ENCODE measurements at regions not wholly inside any gene's neighbourhood (a gene's known extent, or its start where the extent isn't known, plus 50 kb on each side); places are given as distances from the start of the nearest gene placed in this dataset.

DNA sequence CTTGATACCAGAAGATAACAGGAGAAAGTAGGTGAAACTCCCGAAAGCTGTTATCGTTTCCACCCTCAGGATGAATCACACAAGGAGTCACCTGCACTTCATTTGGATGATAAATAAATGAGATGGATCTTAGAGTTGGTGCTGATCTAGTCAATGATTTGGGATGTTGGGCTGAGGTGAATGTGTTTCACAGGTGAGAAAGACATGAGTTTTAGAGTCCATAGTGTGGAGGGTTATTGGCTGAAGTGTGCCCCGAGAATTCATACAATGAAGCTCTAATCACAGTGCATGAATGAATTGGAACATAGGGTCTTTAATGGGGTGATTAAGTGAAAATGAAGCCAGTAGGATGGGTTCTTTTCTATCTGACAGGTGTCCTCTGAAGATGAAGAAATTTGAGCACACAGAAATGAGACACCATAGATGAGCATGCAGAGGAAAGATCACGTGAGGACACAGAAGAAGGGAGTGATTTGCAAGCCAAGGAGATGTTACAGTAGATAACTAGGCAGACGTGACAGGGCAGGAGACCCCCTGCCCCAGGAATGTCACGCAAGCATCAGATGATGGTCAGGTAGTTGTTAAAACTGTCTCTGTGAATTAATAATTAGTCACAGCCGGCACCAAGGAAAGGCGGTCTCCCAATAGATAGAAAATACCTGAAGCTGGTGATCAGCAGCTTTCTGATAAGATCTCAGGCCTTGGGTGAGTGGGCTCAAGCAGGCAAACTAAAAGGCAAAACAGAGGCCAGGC is 60.3 kb upstream of the IGLL5 start:
- H3K9me3 Mint-ChIP-seq, result no peaks in the 10 kb centered on the region
- DNase-seq (ENCODE audit: low read depth, low spot score), result no peak
- H3K4me1 Mint-ChIP-seq, result no peaks in the 10 kb centered on the region
- peaks cover 79% of the 10 kb centered on the region for H3K27me3 Mint-ChIP-seq (ENCODE audit: low read depth)
- no peaks in the 10 kb centered on the region for H3K36me3 Mint-ChIP-seq (ENCODE audit: low read depth)
- H3K4me3 Mint-ChIP-seq, result no peak overlapping the region
- TF ChIP-seq, protein P1, sequence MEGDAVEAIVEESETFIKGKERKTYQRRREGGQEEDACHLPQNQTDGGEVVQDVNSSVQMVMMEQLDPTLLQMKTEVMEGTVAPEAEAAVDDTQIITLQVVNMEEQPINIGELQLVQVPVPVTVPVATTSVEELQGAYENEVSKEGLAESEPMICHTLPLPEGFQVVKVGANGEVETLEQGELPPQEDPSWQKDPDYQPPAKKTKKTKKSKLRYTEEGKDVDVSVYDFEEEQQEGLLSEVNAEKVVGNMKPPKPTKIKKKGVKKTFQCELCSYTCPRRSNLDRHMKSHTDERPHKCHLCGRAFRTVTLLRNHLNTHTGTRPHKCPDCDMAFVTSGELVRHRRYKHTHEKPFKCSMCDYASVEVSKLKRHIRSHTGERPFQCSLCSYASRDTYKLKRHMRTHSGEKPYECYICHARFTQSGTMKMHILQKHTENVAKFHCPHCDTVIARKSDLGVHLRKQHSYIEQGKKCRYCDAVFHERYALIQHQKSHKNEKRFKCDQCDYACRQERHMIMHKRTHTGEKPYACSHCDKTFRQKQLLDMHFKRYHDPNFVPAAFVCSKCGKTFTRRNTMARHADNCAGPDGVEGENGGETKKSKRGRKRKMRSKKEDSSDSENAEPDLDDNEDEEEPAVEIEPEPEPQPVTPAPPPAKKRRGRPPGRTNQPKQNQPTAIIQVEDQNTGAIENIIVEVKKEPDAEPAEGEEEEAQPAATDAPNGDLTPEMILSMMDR (conservative IDR thresholded peaks at IDR 0.05), result no peak
- H3K27ac Mint-ChIP-seq (ENCODE audit: unreplicated experiment), result no peak overlapping the region

DNA sequence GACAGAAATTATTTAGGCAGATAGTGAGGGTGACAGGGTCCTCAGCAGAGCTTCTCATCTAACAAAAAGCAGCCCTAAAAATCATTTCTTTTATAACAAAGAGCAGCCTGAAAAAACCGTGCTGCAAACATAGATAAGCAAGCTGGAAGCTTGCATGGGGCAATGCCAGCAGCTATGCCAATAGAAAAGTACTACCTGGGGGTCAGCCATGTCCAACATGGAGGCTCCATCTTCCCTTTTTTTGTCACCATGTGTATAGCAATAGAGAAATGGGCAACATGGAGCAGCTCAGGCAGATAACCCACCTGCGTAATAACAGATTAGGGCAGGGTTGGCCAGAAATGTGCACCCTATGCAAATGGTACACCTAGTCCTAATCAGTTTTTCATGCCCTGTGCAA is 57.4 kb upstream of the IGLL5 start:
- H3K9me3 Mint-ChIP-seq, result no peaks in the 10 kb centered on the region
- no peaks in the 10 kb centered on the region for H3K4me1 Mint-ChIP-seq
- peaks cover 90% of the 10 kb centered on the region for H3K27me3 Mint-ChIP-seq (ENCODE audit: low read depth)
- TF ChIP-seq, protein P1 (conservative IDR thresholded peaks at IDR 0.05), result no peak
- H3K36me3 Mint-ChIP-seq (ENCODE audit: low read depth), result no peaks in the 10 kb centered on the region
- H3K4me3 Mint-ChIP-seq, result no peak overlapping the region
- no peak for DNase-seq (ENCODE audit: low read depth, low spot score)
- H3K27ac Mint-ChIP-seq (ENCODE audit: unreplicated experiment), result no peak overlapping the region

DNA sequence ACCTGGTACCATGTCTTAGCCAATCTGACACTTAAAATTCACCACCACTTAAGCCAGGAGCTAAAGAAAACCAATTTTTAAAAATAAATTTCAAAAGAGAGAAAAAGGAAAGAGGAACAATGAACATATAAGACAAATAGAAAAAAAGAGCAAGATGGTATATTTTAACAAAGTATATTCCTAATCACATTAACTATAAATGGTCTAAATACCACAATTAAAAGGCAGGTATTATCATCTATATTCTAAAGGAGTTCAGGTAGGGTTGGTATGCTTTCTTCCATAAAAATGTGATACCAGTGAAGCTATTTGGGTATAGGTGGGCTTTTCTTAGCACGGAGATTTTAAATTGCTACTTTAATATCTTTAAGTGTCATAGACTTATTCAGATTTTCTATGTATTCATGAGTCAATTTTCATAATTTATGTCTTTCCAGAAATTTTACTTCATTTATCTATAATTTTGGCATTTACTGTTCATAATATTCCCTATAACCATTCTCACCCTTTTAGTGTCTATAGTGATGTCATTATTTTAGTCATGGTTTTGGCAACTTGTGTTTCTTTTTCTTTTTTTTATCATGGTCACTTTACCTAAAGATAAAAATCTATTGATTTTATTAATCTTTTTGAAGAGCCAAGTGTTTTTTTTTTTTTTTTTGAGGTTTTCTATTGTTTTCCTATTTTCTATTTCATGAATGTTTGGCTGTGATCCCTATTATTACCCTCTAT is 56.5 kb upstream of the IGLL5 start:
- no peaks in the 10 kb centered on the region for H3K4me1 Mint-ChIP-seq
- peaks cover 90% of the 10 kb centered on the region for H3K27me3 Mint-ChIP-seq (ENCODE audit: low read depth)
- no peaks in the 10 kb centered on the region for H3K9me3 Mint-ChIP-seq

GRCh38 chr22:22833059-22833458 is 54.6 kb upstream of the IGLL5 start:
- TF ChIP-seq, protein P1 (conservative IDR thresholded peaks at IDR 0.05), result no peak
- H3K9me3 Mint-ChIP-seq, result no peaks in the 10 kb centered on the region
- H3K4me1 Mint-ChIP-seq, result no peaks in the 10 kb centered on the region
- H3K36me3 Mint-ChIP-seq (ENCODE audit: low read depth), result no peaks in the 10 kb centered on the region
- no peak for DNase-seq (ENCODE audit: low read depth, low spot score)
- H3K27ac Mint-ChIP-seq (ENCODE audit: unreplicated experiment), result no peak overlapping the region
- no peak overlapping the region for H3K4me3 Mint-ChIP-seq
- peaks cover 86% of the 10 kb centered on the region for H3K27me3 Mint-ChIP-seq (ENCODE audit: low read depth)

More for the DNA sequence above, 56.5 kb upstream of the IGLL5 start:
- no peak for DNase-seq (ENCODE audit: low read depth, low spot score)
- Mint-ChIP-seq H3K36me3 (ENCODE audit: low read depth) (no peaks in the 10 kb centered on the region), H3K4me3 (no peak overlapping the region), H3K27ac (ENCODE audit: unreplicated experiment) (no peak overlapping the region)
- TF ChIP-seq, protein P1 (conservative IDR thresholded peaks at IDR 0.05), result no peak

DNA sequence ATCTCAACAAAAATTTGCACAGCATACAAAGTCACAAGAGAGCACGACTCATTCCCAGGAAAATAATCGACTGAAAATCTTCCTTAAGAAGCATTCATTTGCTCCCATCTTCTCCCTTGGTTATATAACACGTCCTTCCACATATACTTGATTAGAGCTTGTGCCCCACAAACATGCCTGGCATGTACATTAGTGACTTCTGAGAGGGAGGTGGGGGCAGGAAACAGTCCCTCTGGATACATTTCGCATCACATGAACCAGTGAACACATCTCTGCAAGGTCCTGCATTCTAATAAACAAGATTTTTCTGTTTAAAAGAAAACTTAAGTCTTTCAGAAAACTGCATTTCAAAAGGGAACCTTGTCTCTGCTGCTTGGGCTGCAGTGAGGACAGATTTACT is 54.1 kb upstream of the IGLL5 start:
- Mint-ChIP-seq H3K4me1 (no peaks in the 10 kb centered on the region), H3K27me3 (ENCODE audit: low read depth) (peaks cover 89% of the 10 kb centered on the region), H3K27ac (ENCODE audit: unreplicated experiment) (no peak overlapping the region), H3K9me3 (no peaks in the 10 kb centered on the region), H3K4me3 (no peak overlapping the region), H3K36me3 (ENCODE audit: low read depth) (no peaks in the 10 kb centered on the region)
- TF ChIP-seq, protein P1 (conservative IDR thresholded peaks at IDR 0.05), result no peak
- DNase-seq (ENCODE audit: low read depth, low spot score), result no peak

All from neural crest cell (in vitro differentiated cells).